OCI-LY3 (cell line): ENCODE measurements at regions not wholly inside any gene's neighbourhood (a gene's known extent, or its start where the extent isn't known, plus 50 kb on each side); places are given as distances from the start of the nearest gene placed in this dataset.

Experiments
- EZH2phosphoT487 ChIP-seq: fragments of 200-600 bp; shearing (Covaris generic); IDR thresholded peaks from 2 replicates; pipeline ENCODE4 v1.6.1; 2018; ENCODE audit warnings: antibody characterized with exemption, mixed run types, low read depth
- TF ChIP-seq, protein P1 (sequence below): fragments of 200-600, 300-600 bp; sonication (generic); IDR thresholded peaks from 2 replicates; pipeline ENCODE4 v1.5.1; 2014; ENCODE audit warnings: antibody characterized with exemption, low read length, low read depth

DNA sequence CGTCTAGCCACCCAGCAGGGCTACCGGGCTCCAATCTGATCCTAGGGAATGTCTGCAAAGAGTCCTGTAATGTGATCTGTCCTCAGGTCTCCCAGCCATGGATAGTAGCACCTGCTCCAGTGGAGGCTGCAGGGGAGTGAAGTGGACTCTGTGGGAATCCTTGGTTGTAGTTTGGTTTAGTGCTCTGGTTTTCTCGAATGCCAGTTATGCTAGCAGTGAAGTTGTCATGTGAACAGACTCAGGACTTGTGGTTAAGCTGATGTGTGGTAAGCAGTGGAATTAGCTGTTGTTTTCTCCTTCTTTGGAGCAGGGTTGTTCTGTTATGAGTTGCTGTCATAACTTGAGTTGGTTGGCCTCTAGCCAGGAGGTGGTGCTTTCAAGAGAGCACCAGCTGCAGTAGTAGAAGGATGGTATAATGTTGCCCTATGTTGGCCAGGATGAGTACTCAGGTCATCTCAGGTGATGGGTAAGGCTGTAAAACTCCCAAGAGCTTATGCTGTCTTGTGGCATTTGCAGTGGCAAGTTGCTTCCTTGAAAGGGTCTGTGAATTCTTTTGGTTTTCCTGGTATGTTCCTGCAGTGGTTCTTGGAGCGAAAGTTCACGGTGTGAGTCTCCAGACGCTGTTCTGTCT is 390.2 kb downstream of the UTRN start:
- TF ChIP-seq, protein P1, sequence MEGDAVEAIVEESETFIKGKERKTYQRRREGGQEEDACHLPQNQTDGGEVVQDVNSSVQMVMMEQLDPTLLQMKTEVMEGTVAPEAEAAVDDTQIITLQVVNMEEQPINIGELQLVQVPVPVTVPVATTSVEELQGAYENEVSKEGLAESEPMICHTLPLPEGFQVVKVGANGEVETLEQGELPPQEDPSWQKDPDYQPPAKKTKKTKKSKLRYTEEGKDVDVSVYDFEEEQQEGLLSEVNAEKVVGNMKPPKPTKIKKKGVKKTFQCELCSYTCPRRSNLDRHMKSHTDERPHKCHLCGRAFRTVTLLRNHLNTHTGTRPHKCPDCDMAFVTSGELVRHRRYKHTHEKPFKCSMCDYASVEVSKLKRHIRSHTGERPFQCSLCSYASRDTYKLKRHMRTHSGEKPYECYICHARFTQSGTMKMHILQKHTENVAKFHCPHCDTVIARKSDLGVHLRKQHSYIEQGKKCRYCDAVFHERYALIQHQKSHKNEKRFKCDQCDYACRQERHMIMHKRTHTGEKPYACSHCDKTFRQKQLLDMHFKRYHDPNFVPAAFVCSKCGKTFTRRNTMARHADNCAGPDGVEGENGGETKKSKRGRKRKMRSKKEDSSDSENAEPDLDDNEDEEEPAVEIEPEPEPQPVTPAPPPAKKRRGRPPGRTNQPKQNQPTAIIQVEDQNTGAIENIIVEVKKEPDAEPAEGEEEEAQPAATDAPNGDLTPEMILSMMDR, result no peak
- no peak for TF ChIP-seq EZH2phosphoT487
